ENCODE measurements at regions not wholly inside any gene's neighbourhood (a gene's known extent, or its start where the extent isn't known, plus 50 kb on each side); places are given as distances from the start of the nearest gene placed in this dataset.

GRCh38 chr12:85352016-85352415 is 72.0 kb downstream of the ALX1 start:
- no peak overlapping the region for H3K27ac Mint-ChIP-seq
- intact Hi-C loops (cut with micrococcal nuclease): no loop called here
- no peaks in the 10 kb centered on the region for H3K27me3 Mint-ChIP-seq
- CTCF ChIA-PET: no interaction called here
- DNase-seq (no peak), ATAC-seq (ENCODE audit: low read depth) (no peak)
- TF ChIP-seq, protein P1, sequence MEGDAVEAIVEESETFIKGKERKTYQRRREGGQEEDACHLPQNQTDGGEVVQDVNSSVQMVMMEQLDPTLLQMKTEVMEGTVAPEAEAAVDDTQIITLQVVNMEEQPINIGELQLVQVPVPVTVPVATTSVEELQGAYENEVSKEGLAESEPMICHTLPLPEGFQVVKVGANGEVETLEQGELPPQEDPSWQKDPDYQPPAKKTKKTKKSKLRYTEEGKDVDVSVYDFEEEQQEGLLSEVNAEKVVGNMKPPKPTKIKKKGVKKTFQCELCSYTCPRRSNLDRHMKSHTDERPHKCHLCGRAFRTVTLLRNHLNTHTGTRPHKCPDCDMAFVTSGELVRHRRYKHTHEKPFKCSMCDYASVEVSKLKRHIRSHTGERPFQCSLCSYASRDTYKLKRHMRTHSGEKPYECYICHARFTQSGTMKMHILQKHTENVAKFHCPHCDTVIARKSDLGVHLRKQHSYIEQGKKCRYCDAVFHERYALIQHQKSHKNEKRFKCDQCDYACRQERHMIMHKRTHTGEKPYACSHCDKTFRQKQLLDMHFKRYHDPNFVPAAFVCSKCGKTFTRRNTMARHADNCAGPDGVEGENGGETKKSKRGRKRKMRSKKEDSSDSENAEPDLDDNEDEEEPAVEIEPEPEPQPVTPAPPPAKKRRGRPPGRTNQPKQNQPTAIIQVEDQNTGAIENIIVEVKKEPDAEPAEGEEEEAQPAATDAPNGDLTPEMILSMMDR (IDR thresholded peaks at IDR 0.05): no peak
- no peak overlapping the region for H3K4me3 Mint-ChIP-seq
- POLR2A ChIA-PET: no interaction called here
- H3K36me3 Mint-ChIP-seq (ENCODE audit: low read depth): no peaks in the 10 kb centered on the region
- no peaks in the 10 kb centered on the region for H3K4me1 Mint-ChIP-seq
- no peaks in the 10 kb centered on the region for H3K9me3 Mint-ChIP-seq

DNA sequence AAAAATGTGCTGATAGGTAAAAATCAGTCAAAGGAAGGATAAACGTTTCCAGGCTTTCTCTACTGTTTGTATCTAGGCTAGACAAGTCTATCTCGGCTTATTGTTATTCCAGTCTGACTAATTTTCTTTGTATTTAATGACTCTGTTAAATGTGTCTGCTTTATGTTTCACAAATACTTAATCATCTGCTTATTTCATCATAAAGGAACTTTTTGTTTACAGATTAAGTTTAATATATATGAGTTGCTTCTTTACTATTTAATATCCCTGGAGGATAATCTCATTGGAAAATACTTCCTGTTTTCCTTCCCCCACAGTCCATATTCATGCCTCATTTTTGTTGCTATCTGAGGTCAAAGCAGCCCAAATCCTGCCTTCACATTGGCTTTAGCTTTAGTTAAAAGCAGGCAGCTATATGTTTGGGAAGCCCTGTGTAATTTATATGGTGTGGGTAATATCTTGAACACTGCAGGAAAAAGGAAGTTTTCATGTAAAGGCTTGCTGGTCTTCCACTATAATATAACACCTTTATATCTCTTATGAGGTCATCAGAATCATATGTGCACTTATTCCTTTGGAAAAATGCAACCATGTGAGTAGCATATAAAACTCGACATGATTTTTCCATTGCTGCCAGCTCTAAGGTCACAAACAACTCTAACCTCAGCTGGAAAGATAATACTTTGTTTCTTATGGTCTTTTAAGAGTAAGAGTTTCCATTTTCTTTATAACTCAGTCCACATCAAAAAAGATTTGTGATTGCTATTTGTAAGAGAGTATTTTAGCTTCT is 76.8 kb downstream of the ALX1 start:
- no peaks in the 10 kb centered on the region for H3K36me3 Mint-ChIP-seq (ENCODE audit: low read depth)
- intact Hi-C loops (cut with micrococcal nuclease): no loop called here
- H3K4me3 Mint-ChIP-seq: no peak overlapping the region
- CTCF ChIA-PET: no interaction called here
- no peaks in the 10 kb centered on the region for H3K9me3 Mint-ChIP-seq
- H3K27me3 Mint-ChIP-seq: no peaks in the 10 kb centered on the region
- no peaks in the 10 kb centered on the region for H3K4me1 Mint-ChIP-seq
- POLR2A ChIA-PET: no interaction called here
- TF ChIP-seq, protein P1 (IDR thresholded peaks at IDR 0.05): no peak
- no peak overlapping the region for H3K27ac Mint-ChIP-seq
- ATAC-seq (ENCODE audit: low read depth): no peak
- DNase-seq: no peak

- H3K9me3 Mint-ChIP-seq: no peaks in the 10 kb centered on the region
- no peak overlapping the region for H3K4me3 Mint-ChIP-seq
- no peaks in the 10 kb centered on the region for H3K36me3 Mint-ChIP-seq (ENCODE audit: low read depth)
- CTCF ChIA-PET: no interaction called here
- H3K4me1 Mint-ChIP-seq: no peaks in the 10 kb centered on the region
- TF ChIP-seq, protein P1 (IDR thresholded peaks at IDR 0.05): no peak
- DNase-seq (no peak), ATAC-seq (ENCODE audit: low read depth) (no peak)
- POLR2A ChIA-PET: no interaction called here
- H3K27ac Mint-ChIP-seq: no peak overlapping the region
- intact Hi-C loops (cut with micrococcal nuclease): no loop called here
- no peaks in the 10 kb centered on the region for H3K27me3 Mint-ChIP-seq
Measured at GRCh38 chr12:85357609-85358008, 77.6 kb downstream of the ALX1 start.

DNA sequence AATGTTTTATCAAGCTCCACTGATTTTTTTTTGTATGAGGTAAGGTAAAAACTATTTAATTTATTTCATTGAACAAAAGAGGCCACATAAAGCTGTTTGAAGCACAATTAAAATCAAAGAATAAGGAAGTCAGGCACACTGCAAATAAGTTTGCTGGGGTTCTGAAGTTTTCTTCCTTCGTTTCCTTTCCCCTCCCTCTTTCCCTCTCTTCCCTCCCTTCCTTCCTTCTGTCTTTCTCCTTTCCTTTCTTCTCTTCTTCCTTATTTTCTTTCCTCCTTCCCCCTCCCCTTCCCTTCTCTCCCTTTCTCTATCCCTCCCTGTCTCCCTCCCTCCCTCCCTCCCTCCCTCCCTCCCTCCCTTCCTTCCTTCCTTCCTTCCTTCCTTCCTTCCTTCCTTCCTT is 78.7 kb downstream of the ALX1 start:
- ChIA-PET CTCF (no interaction called here), POLR2A (no interaction called here)
- H3K36me3 Mint-ChIP-seq (ENCODE audit: low read depth): no peaks in the 10 kb centered on the region
- H3K27me3 Mint-ChIP-seq: no peaks in the 10 kb centered on the region
- DNase-seq (no peak), ATAC-seq (ENCODE audit: low read depth) (no peak)
- intact Hi-C loops (cut with micrococcal nuclease): no loop called here
- TF ChIP-seq, protein P1 (IDR thresholded peaks at IDR 0.05): no peak
- no peak overlapping the region for H3K27ac Mint-ChIP-seq
- H3K4me1 Mint-ChIP-seq: no peaks in the 10 kb centered on the region
- H3K9me3 Mint-ChIP-seq: no peaks in the 10 kb centered on the region
- no peak overlapping the region for H3K4me3 Mint-ChIP-seq

GRCh38 chr12:85363382-85364190 is 83.6 kb downstream of the ALX1 start:
- Mint-ChIP-seq H3K9me3 (no peaks in the 10 kb centered on the region), H3K27ac (no peak overlapping the region), H3K36me3 (ENCODE audit: low read depth) (no peaks in the 10 kb centered on the region), H3K27me3 (no peaks in the 10 kb centered on the region), H3K4me1 (no peaks in the 10 kb centered on the region), H3K4me3 (no peak overlapping the region)
- ChIA-PET POLR2A (no interaction called here), CTCF (no interaction called here)
- ATAC-seq (ENCODE audit: low read depth) (no peak), DNase-seq (no peak)
- intact Hi-C loops (cut with micrococcal nuclease): no loop called here
- TF ChIP-seq, protein P1 (IDR thresholded peaks at IDR 0.05): no peak

Data from activated B cell treated with CpG ODN at 0.5 μM for 24 hours (primary cell).